GM19438 (cell line): ENCODE measurements at regions not wholly inside any gene's neighbourhood (a gene's known extent, or its start where the extent isn't known, plus 50 kb on each side); places are given as distances from the start of the nearest gene placed in this dataset.

Experiments used
- ATAC-seq: cut with Tn5 transposase; IDR thresholded peaks from one replicate; pipeline ENCODE4 v1.9.1; 2021; ENCODE audit warnings: low read depth; ENCODE audit not compliant: unreplicated experiment

DNA sequence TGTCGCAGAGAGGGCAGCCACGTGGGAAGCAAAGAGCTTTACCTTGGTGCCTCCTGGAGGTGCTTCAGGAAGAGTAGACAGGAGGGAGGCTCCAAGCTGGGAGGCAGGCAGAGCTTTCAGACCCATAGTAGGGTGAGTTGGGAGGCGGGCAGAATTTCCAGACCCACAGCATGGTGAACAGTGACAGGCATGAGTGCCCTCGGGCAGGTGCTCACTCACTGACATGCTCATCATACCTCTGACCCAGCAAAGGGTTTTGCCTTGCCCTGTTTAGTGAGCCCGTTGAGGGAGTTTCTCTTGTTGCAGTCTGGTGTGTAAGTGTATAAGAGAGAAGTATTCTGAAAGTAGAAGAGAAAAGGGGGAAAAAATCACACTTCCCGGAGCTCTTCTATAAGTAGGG is 86.4 kb upstream of the NTM start:
- ATAC-seq = no peak

DNA sequence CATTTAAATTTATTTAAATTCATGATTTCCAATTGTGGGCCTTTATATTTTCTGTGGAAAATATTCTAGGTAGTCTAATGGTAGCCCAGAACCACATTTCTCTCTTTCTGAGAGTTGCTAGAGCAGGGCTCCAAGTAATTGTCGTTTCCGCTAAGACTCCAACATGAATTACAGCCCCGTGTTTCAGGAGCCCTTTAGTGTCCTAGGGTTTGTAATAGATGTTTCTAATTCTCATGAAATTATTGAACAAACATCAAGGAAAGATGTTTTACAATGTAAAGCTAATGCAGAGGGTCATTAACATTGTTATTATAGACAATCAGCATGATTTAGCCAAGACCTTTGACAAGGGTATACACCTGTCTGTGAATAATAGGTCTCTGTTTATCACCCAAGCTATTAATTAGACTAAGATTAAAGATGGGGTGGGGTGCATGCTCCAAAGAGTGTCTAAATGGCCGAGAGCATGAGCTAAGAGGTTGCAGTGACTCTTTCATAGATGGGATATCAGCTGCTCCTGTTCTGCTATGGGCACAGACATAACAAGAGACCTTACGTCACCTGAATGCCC is 81.8 kb upstream of the NTM start:
- ATAC-seq = no peak

DNA sequence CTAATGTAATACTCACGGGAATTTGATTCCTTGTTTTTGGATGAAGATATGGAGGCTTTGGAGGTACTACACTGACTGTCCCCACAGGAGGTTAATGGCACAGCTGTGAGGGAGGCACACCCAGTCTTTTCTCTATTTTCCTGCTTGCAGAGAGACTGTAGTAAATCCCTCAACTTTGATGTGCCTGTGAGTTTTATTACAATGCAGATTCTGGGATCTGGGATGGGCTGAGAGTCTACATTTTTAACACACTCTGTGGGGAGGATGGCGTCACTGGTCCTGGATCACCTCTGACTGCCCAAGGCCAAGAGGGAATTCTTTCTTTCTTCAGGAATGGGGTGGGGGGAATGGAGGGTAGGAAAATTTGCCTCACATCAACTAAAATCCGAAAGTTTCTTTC is 80.2 kb upstream of the NTM start:
- ATAC-seq = no peak

DNA sequence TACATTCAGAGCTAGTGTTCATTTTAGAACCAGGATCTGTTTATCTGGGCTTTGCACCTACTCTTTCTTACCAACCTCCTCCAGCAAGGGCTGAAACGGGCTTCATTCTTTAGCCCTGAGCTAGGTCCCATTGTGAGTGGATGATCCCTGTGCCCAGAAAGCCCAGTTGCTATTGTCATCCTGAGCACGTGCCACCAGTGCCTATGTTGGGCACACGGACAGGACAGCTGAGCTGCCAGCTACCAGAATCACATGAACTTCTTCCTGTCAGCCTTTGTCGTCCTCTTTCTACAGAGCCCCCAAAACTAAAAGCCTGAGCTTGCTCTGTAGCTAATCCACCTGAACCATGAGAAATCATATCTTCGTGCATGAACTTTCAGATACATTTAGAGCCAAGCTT is 74.4 kb upstream of the NTM start:
- no peak for ATAC-seq

DNA sequence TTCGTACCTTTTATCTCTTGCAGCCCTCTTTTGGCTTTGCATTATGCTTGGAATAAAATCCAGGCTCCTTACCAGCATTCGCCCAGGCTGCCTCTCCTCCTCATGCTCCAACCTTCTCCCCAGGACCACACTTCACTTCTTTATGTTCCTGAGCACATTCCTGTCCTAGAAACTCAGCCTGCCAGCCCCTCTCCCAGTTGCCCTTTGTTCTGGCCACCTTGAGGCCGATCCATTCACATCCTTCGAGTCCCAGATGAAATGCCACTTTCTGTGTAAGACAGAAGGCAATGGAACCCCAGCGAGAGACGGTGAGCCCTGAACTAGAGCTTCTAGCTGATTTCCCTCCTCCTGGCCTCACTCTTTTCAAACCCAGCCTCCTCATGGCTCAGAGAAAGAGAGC is 73.0 kb upstream of the NTM start:
- no peak for ATAC-seq

DNA sequence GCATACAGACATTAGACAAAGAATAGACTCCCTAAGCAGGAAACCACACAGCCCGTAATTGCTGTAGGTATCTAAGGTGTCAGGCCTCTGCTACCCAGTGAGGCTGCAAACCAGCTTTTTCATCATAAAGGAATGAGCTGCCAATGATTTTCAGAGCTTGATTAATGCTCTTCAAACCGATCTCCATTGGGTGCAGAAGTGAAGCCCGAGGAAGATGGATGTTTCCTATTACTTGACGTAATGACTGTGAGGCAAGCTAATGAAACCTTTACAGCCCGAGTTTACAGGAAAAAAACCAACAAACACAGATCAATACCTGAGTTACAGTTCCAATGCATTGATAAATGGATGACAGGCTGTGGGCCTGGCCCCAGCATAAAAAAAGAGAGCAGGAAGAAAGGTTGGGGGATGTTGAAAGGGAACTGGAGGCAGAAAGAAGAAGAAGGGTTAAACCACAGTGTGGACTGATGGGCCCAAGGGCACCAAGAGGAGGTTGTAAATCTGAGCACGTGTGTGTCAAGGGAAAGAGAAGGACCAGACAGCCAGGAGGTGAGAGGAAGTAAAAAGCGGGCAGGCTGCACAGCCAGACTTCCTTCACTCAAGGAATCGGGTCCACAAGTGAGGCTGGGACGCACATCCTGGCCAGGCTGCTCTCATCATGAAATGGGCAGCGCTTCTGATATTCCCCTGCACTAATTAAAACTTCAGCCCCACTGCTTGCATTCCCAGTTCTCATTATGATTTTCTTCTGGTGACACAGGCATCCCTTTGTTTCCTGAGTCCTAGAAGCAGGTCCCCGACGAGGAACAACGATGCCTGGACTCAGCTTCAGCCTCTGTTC is 70.6 kb upstream of the NTM start:
- ATAC-seq = no peak

DNA sequence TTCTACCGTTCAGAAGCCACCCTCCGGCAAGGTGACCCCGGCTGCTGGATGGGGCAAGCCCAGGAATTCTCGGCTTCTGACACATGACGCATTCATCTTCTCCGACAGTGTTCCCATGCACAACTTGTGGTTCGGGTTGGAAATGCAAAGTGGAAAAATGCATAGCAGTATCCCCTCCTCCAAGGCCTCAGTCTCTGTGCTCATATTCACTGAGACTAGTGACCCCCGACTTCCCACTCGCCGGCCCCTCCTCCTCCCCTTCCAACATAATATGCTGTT is 70.0 kb upstream of the NTM start:
- ATAC-seq = no peak

DNA sequence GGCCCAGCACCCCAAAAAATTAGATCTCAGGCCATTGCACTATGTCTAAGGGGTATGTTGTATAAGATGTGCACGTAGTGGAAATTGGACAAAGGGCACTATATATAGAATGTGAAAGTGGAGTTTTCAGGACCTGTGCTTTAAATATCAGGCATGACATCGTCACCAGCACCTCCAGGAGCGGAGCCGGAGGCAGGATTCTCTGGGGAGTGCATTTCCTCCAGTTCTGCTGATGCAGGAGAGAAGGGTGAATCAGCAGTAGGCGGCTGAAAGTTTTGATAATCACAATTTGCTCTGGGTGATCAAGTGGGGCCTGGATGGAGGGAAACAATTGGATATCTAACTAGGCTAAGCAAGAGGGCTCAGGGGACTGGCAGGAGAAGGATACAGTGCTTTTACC is 69.1 kb upstream of the NTM start:
- no peak for ATAC-seq

DNA sequence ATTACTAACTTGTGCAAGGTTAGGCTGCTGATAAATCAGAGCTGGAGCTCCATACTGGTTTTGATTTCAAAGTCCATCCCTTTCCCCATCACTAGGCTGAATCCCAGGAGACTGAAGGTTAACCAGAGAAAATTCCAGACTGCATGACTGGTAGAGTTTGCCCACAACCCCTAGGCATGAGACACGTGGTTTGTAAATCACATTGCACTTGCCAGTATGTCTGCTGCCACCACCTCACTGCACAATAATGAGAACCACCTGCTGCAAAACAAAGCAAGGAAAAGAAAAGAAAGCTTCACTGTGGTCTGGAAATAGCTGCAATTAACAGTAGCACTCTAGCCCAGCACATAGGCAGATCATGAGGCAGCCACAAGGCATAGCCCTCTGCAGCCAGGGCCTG is 67.6 kb upstream of the NTM start:
- no peak for ATAC-seq

DNA sequence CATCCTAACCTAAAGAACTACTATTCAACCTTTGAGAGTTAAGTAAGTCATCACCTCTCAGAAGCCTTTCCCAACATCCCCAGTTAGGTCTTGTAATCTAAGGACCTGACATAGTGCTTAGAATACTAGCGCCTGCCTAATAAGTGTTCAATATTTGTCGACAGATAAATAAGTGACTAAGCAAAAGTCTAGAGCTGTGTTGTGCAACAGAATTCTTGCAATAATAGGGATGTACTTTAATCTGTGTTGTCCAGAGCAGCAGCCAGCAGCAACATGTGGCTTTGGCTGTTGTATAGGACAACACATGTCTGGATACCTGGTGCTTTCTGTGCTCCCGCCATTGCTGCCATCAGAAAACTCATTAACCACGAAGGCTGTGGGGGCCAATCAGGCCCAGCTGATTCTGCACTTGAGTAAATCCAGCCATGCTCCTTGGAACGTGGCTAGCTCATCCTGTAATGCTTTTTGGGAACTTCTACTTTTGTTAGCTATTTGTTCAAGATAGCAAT is 66.8 kb upstream of the NTM start:
- no peak for ATAC-seq

DNA sequence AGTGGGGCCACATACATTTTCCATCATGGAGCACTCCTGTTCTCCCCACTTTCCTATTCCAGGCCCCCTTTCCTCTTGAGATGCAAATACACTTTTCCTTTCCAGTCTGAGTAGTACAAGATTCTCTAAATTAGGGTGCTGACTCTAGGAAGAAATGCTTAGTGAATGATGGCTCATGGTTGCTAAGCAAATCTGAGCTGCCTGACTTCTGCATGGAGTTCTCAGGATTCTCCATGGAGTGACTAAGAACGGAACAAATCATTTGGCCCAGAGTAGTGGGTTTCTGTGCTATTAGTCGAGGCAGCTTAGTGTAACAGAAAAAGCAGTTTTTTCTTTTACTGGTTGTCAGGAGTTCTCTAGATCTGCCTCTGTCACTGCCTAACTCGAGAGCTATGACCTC is 65.4 kb upstream of the NTM start:
- no peak for ATAC-seq

DNA sequence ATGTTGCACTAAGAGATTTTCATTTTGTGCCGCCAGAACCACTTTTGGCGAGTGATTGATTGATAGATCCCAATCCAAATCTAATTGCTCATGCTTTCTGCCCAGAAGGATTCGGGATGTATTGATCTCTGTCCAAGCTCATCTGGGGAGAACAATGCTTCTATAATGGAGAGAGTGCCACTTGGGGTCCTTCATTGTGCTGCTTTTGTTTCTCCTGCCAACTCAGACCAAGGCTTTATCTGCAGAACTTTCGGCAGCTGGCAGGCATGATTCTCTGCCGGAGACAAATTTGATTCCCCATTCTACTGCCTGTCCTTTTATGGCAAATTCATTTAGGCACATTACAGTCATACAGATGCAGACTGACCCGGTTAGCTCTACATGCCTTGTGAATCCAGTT is 62.9 kb upstream of the NTM start:
- ATAC-seq = no peak

DNA sequence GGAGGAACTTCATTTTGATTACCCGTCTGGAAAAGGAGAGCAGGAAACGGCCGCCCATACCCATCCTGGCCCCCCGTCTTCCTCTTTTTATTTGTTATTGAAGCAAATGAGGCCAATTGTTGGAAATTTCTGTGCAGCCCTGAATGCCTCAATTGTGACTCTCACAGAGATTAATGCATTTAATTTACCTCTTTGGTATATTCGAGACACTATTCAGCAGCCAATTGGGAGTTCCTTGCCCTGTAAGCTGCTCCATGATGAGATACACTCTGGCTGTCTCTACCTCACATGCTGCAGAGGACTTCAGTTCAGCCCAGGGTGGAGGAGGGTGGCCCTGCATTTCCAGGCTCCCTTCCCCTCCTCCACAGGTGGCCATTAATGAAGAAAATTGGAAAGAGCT is 60.6 kb upstream of the NTM start:
- ATAC-seq = no peak

DNA sequence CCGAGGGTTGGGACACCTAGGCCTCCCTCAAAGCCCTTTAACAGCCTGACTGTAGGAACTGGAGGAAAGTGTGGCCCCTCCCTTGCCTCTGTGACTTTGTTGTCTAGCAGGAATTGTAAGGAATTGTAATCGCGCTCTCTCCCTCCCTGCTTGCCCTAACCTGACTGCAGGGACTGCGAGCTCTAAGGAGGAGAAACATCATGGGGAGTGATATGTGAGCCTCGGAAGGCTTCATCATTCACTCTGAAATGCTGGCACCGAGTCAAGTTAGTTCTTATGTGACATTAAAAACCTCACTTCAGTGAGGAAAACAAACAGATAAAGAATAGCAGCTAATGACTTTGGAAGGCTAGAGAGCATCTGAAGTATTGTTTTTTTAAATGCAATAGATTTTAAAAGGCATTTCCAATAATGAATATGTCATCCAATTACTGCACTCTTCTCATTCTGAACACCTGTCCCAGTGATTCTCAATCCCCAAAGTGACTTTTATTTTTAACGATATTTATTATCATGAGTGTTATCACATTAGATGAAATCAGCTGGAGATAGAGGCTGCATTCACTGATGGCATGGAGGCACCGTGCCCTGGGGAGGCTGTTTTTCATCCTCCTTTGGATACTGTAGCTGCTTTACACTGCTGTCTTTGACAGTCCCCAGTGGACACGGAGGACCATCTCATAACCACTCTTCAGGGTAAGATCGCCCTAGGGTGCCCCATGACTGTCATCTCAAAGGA is 58.5 kb upstream of the NTM start:
- ATAC-seq = no peak
